ENCODE measurements at regions not wholly inside any gene's neighbourhood (a gene's known extent, or its start where the extent isn't known, plus 50 kb on each side); places are given as distances from the start of the nearest gene placed in this dataset.
"Not testable (repeated sequence)": the region's sequence is repeated elsewhere in the genome, so short reads cannot be mapped to it uniquely, and the experiment has no call there.

DNA sequence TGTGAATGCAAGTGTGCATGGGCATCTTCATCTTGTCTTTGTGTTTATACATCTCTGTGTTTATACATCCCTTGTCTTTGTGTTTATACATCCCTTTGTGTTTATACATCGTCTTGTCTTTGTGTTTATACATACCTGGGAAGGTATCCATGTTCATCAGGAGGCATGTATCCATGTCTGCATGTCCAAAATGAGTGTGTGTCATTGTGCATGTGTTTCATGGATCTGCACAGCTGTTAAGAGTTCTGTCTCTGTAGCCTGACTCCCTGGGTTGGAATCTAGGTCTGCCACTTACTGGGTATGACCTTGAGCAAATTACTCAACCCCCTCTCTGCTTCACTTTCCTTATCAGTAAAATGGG lies 50.1 kb upstream of the SIRPA start:
- no peak for DNase-seq (ENCODE audit: low read depth)
- no peak overlapping the region for H3K4me3 ChIP-seq (ENCODE audit: low read depth, low read length)

DNA sequence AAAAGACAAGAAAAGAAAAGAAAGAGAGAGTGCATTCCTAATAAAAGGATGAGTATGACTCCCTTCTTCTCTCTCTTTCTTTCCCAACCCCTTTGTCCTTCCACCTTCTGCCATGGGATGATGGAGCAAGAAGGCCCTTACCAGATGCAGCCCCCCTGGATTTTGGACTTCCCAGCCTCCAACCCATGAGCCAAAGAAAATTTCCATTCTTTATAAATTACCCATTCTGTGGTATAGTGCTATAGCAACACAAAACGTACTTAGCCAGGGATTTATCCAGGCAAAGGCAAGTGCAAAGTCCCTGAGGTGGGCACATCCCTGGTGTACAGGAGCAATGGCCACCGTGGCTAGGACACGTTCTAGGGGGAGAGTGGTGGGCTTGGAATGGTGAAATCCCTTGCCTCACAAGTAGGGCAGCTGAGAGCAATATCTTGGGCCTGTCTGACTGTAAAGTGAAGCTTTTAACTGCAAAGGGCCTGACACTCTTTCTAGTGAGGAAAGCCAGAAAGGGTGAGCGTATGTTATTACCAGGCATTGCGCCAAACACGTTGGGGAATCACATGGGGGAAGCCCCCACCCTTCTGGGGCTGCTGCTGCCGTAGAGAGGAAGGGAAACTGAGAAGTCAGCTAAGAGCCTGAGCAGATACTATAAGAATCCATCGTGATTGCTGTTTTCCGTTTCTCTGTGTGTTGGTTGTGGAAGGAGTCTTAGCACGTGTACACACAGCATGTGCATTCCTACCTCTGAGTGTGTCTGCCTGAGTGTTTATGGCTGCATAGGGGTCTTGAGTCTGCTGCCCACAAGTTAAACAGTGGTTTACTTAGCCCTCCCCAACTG lies 50.7 kb upstream of the SIRPA start:
- TF ChIP-seq, protein P1, sequence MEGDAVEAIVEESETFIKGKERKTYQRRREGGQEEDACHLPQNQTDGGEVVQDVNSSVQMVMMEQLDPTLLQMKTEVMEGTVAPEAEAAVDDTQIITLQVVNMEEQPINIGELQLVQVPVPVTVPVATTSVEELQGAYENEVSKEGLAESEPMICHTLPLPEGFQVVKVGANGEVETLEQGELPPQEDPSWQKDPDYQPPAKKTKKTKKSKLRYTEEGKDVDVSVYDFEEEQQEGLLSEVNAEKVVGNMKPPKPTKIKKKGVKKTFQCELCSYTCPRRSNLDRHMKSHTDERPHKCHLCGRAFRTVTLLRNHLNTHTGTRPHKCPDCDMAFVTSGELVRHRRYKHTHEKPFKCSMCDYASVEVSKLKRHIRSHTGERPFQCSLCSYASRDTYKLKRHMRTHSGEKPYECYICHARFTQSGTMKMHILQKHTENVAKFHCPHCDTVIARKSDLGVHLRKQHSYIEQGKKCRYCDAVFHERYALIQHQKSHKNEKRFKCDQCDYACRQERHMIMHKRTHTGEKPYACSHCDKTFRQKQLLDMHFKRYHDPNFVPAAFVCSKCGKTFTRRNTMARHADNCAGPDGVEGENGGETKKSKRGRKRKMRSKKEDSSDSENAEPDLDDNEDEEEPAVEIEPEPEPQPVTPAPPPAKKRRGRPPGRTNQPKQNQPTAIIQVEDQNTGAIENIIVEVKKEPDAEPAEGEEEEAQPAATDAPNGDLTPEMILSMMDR (IDR thresholded peaks at IDR 0.05; ENCODE audit: insufficient read depth, low read depth, low read length, missing control alignments): no peak
- DNase-seq (ENCODE audit: low read depth): peak; percentile 86
- no peak overlapping the region for H3K4me3 ChIP-seq (ENCODE audit: low read depth, low read length)

More for the DNA sequence above, 50.1 kb upstream of the SIRPA start:
- TF ChIP-seq, protein P1 (IDR thresholded peaks at IDR 0.05; ENCODE audit: insufficient read depth, low read depth, low read length, missing control alignments): no peak

DNA sequence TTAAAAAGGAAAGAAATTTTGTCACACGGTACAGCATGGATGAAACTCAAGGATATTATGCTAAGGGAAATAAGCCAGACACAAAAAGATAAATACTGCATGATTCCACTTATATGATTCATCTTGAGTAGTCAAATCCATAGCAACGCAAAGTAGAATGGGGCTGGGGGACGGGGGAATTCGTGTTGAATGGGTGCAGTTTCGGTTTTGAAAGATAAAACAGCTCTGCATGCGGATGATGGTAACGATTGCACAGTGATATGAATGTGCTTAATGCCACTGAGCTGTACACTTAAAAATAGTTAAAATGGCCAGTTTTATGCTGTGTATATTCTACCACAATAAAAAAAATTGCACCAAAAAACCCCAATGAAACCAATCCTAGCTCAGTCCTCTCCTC lies 52.9 kb upstream of the SIRPA start:
- TF ChIP-seq, protein P1 (IDR thresholded peaks at IDR 0.05; ENCODE audit: insufficient read depth, low read depth, low read length, missing control alignments): no peak
- H3K4me3 ChIP-seq (ENCODE audit: low read depth, low read length): no peak overlapping the region
- DNase-seq (ENCODE audit: low read depth): no peak

GRCh38 chr20:1841554-1842140 lies 53.6 kb upstream of the SIRPA start:
- TF ChIP-seq, protein P1 (IDR thresholded peaks at IDR 0.05; ENCODE audit: insufficient read depth, low read depth, low read length, missing control alignments): no peak
- no peak overlapping the region for H3K4me3 ChIP-seq (ENCODE audit: low read depth, low read length)
- no peak for DNase-seq (ENCODE audit: low read depth)

- no peak for DNase-seq (ENCODE audit: low read depth)
- TF ChIP-seq, protein P1 (IDR thresholded peaks at IDR 0.05; ENCODE audit: insufficient read depth, low read depth, low read length, missing control alignments): no peak
- H3K4me3 ChIP-seq (ENCODE audit: low read depth, low read length): no peak overlapping the region
Observed at GRCh38 chr20:1840817-1841553, 54.2 kb upstream of the SIRPA start.

DNA sequence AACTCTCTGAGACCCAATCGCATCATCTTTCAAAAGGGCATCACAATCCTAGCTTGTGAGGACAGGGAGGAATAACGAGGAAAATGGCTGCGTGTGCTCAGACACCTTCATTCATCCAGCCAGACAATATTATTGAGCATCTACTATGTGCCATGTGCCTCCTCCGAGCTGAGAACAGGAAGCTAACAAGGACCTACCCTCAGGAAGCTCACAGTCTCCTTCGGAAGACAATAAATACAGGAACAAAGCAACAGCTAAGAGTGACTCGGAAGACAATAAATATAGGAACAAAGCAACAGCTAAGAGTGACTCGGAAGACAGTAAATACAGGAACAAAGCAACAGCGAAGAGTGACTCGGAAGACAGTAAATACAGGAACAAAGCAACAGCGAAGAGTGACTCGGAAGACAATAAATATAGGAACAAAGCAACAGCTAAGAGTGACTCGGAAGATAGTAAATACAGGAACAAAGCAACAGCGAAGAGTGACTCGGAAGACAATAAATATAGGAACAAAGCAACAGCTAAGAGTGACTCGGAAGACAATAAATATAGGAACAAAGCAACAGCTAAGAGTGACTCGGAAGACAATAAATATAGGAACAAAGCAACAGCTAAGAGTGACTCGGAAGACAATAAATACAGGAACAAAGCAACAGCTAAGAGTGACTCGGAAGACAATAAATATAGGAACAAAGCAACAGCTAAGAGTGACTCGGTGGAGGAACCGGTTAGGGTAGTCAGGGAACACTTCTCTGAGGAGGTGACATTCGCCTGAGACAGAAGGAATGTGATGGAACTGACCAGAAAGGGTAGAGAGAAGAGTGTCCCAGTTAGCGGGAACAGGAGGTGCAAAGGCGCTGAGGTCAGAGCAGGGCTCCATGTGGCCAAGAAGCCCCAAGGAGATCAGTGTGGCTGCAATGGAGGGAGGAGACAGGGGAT lies 55.6 kb upstream of the SIRPA start:
- H3K4me3 ChIP-seq (ENCODE audit: low read depth, low read length); DNase-seq (ENCODE audit: low read depth): not testable (repeated sequence)
